Heart left ventricle (tissue), 13 donors: ENCODE measurements at regions not wholly inside any gene's neighbourhood (a gene's known extent, or its start where the extent isn't known, plus 50 kb on each side); places are given as distances from the start of the nearest gene placed in this dataset.

ENCODE experiments used
- POLR2A ChIP-seq, 2 donors: fragments of 450-650 bp; IDR thresholded peaks; one replicate each; pipeline ENCODE4 v1.6.1; 2017; ENCODE audit warnings: antibody characterized with exemption in 2 of 2, mild to moderate bottlenecking in 2 of 2, moderate library complexity in 2 of 2
- TF ChIP-seq, protein P1 (sequence below), 12 donors: fragments of 200-600 bp; sonication (generic) in 4 of 12; IDR thresholded peaks; one replicate each; pipeline versions ENCODE4 v1.5.0 to v1.8.0; 2018 to 2022; ENCODE audit warnings: antibody characterized with exemption in 12 of 12, mild to moderate bottlenecking in 5 of 12
- donor health status: ischemic (EF 13 %, LVEDD 7.1; RV severe dilation, severe dysfunction).
- donor health status: DM: no; HTN: yes; CAD: no.
- donor health status: DM: no; HTN: no; CAD: no.
- donor health status: ischemic (EF 25% LVEDD 6.9; RV normal size, moderate dysfunction).
- donor health status: ischemic (EF 25% LVEDD 5.7; RV mildly dilated, moderate dysfunction).
- donor health status: ischemic (EF 35%, LVEDD 5.7; RV mildly dilated, moderate dysfunction).
- donor health status: nonischemic (EF 11% LVEDD 7.7; RV severe dilation, severe dysfunction).
- donor health status: DM: yes; HTN: yes; CAD: no.
- donor health status: PGD.
- donor health status: ischemic (EF 29% LVEDD 5.4; RV normal size, mild dysfunction).
- donor health status: nonischemic (EF 23%, LVEDD 6.1; RV moderate dilation, normal function).

DNA sequence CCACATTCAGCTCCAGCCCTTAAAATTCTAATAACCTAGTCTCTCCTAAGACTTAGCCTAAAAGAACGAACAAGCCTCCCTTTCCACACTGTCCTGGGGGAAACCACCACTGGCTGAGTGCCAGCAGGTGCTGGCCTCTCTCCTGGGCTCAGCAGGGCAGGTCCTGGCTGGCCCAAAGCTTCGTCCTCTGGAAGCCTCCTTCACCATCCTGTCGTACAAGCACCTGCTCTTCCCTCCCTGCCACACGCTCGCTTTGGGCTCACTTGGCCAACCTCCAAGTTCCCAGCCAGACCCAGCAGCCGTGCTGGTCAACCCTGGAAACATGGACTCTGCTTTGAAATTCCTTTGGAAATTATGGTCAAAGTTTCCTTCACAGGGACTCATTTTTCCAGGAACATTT is 58.2 kb upstream of the SLC25A33 start:
- TF ChIP-seq, protein P1, sequence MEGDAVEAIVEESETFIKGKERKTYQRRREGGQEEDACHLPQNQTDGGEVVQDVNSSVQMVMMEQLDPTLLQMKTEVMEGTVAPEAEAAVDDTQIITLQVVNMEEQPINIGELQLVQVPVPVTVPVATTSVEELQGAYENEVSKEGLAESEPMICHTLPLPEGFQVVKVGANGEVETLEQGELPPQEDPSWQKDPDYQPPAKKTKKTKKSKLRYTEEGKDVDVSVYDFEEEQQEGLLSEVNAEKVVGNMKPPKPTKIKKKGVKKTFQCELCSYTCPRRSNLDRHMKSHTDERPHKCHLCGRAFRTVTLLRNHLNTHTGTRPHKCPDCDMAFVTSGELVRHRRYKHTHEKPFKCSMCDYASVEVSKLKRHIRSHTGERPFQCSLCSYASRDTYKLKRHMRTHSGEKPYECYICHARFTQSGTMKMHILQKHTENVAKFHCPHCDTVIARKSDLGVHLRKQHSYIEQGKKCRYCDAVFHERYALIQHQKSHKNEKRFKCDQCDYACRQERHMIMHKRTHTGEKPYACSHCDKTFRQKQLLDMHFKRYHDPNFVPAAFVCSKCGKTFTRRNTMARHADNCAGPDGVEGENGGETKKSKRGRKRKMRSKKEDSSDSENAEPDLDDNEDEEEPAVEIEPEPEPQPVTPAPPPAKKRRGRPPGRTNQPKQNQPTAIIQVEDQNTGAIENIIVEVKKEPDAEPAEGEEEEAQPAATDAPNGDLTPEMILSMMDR (IDR thresholded peaks at IDR 0.05) = no peak
- TF ChIP-seq POLR2A (IDR thresholded peaks at IDR 0.05) = no peak
